HG03521 (cell line): ENCODE measurements at regions not wholly inside any gene's neighbourhood (a gene's known extent, or its start where the extent isn't known, plus 50 kb on each side); places are given as distances from the start of the nearest gene placed in this dataset.
A peak's percentile ranks its signal among the peaks of the same experiment; 100 is the strongest.

Source experiments
- ATAC-seq: cut with Tn5 transposase; IDR thresholded peaks from one replicate; pipeline ENCODE4 v1.9.1; 2021; ENCODE audit warnings: mild to moderate bottlenecking, moderate library complexity; ENCODE audit not compliant: unreplicated experiment

- ATAC-seq: no peak
Measured at GRCh38 chr3:99131876-99132275, 230.4 kb upstream of the DCBLD2 start.

- no peak for ATAC-seq
Measured at GRCh38 chr3:99128725-99129505, 227.4 kb upstream of the DCBLD2 start.

GRCh38 chr3:99128235-99128634 lies 226.7 kb upstream of the DCBLD2 start:
- ATAC-seq: no peak

GRCh38 chr3:99126316-99126715 lies 224.8 kb upstream of the DCBLD2 start:
- ATAC-seq: no peak

GRCh38 chr3:99119385-99119784 lies 217.9 kb upstream of the DCBLD2 start:
- ATAC-seq: no peak

- no peak for ATAC-seq
Measured at GRCh38 chr3:99118381-99118780, 216.9 kb upstream of the DCBLD2 start.

GRCh38 chr3:99114565-99115291 lies 213.2 kb upstream of the DCBLD2 start:
- no peak for ATAC-seq

- ATAC-seq: no peak
Measured at GRCh38 chr3:99111235-99111634, 209.7 kb upstream of the DCBLD2 start.

- ATAC-seq: no peak
Measured at GRCh38 chr3:99110401-99110800, 208.9 kb upstream of the DCBLD2 start.

- no peak for ATAC-seq
Measured at GRCh38 chr3:99108508-99108907, 207.0 kb upstream of the DCBLD2 start.

GRCh38 chr3:99094606-99095005 lies 193.1 kb upstream of the DCBLD2 start:
- no peak for ATAC-seq

GRCh38 chr3:99087277-99087676 lies 185.8 kb upstream of the DCBLD2 start:
- no peak for ATAC-seq

- no peak for ATAC-seq
Measured at GRCh38 chr3:99084826-99085225, 183.3 kb upstream of the DCBLD2 start.

- no peak for ATAC-seq
Measured at GRCh38 chr3:99084156-99084555, 182.7 kb upstream of the DCBLD2 start.

GRCh38 chr3:99071096-99071495 lies 169.6 kb upstream of the DCBLD2 start:
- no peak for ATAC-seq

- ATAC-seq: no peak
Measured at GRCh38 chr3:99069973-99070372, 168.5 kb upstream of the DCBLD2 start.

- ATAC-seq: no peak
Measured at GRCh38 chr3:99066863-99067262, 165.4 kb upstream of the DCBLD2 start.

GRCh38 chr3:99049164-99049563 lies 147.7 kb upstream of the DCBLD2 start:
- ATAC-seq: no peak

- ATAC-seq: no peak
Measured at GRCh38 chr3:99041747-99042146, 140.3 kb upstream of the DCBLD2 start.

- ATAC-seq: no peak
Measured at GRCh38 chr3:99031778-99032177, 130.3 kb upstream of the DCBLD2 start.

GRCh38 chr3:99023590-99024192 lies 122.2 kb upstream of the DCBLD2 start:
- peak; percentile 71 for ATAC-seq

GRCh38 chr3:99021466-99021865 lies 120.0 kb upstream of the DCBLD2 start:
- ATAC-seq: no peak
